HAP-1 (cell line): ENCODE measurements at regions not wholly inside any gene's neighbourhood (a gene's known extent, or its start where the extent isn't known, plus 50 kb on each side); places are given as distances from the start of the nearest gene placed in this dataset.
"Not testable (repeated sequence)": the region's sequence is repeated elsewhere in the genome, so short reads cannot be mapped to it uniquely, and the experiment has no call there.

Experiments
- DNase-seq, 2 experiments: peaks; one replicate each; pipeline ENCODE4 v3.0.0-alpha.2; 2016 to 2020; ENCODE audit warnings: low spot score in 2 of 2
- H3K27me3 ChIP-seq: fragments of 250-450 bp; sonication (Bioruptor Pico); 2 replicates; pipeline ENCODE4 v1.5.1; 2020; ENCODE audit warnings: low read depth, mild to moderate bottlenecking, moderate library complexity
- H3K36me3 ChIP-seq: fragments of 250-450 bp; sonication (Bioruptor Pico); replicated peaks from 2 replicates; pipeline ENCODE4 v1.5.1; 2020; ENCODE audit warnings: mild to moderate bottlenecking
- H3K4me1 ChIP-seq: fragments of 250-450 bp; sonication (Bioruptor Pico); 2 replicates; pipeline ENCODE4 v1.5.1; 2020; ENCODE audit warnings: mild to moderate bottlenecking
- H3K4me3 ChIP-seq: fragments of 250-450 bp; sonication (Bioruptor Pico); 2 replicates; pipeline ENCODE4 v1.5.1; 2020; ENCODE audit warnings: mild to moderate bottlenecking, moderate library complexity
- H3K9me3 ChIP-seq: fragments of 250-450 bp; sonication (Bioruptor Pico); 2 replicates; pipeline ENCODE4 v1.5.1; 2020; ENCODE audit warnings: mild to moderate bottlenecking, moderate library complexity
- in situ Hi-C: fragments of 300-500 bp; cut with MboI; formaldehyde crosslinking; loops from 3 replicates; pipeline ENCODE4 v1.14.3; 2020; ENCODE audit warnings: low sequenced_read_pairs, inconsistent platforms, mixed read lengths

DNA sequence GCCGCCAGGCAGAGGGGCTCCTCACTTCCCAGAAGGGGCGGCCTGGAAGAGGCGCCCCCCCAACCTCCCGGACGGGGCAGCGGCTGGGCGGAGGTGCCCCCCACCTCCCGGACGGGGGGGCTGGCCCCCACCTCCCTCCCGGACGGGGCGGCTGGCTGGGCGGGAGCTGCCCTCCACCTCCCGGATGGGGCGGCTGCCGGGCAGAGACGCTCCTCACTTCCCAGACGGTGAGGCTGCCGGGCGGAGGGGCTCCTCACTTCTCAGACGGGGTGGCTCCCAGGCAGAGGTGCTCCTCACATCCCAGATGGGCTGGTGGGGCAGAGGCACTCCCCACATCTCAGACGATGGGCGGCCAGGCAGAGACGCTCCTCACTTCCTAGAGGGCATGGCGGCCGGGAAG is 389.7 kb upstream of the EYS start:
- no peaks in the 10 kb centered on the region for H3K4me1 ChIP-seq
- no peaks in the 10 kb centered on the region for H3K36me3 ChIP-seq
- DNase-seq: no peak
- no peak overlapping the region for H3K4me3 ChIP-seq
- in situ Hi-C loops: no loop called here
- no peaks in the 10 kb centered on the region for H3K9me3 ChIP-seq
- no peaks in the 10 kb centered on the region for H3K27me3 ChIP-seq

DNA sequence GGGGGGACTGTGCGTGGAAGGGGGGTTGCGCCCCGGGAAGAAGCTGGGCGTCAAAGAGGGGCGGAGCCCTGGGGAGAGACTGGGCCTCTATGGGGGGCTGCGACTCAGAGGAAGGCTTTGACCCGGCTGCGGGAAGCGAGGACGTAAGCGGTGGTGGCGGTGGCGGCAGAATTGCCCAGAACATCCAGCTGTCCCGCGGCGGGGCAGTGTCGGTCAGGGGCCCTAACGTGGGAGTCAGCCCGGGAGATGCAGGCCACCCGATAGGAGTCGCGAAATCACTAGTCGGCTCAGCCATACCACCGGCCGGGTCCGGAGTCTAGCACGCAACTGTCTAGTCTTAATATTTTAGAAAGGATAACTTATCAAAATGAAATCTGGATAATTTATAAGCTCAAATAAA is 387.6 kb upstream of the EYS start:
- in situ Hi-C loops: no loop called here
- Histone ChIP-seq H3K4me3 (no peak overlapping the region), H3K4me1 (no peaks in the 10 kb centered on the region), H3K36me3 (no peaks in the 10 kb centered on the region), H3K9me3 (no peaks in the 10 kb centered on the region), H3K27me3 (no peaks in the 10 kb centered on the region)
- no peak for DNase-seq

DNA sequence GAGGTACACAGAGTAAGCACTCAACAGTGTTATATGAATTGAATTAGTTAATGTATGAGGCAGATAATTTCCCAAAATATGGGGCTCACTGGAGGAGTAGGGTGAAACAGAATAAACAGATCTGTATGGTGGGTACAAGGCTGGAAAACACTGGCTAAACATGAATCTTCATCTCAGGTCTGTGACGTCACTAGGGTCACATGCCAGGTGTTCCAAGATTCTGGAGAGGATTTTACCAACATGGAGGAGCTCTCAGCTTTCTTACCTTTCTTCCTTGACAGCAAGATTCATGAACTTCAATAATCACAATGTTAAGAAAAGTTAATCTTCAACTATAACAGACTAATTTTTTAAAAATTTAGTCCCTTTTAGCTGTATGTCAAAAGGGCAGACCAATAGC is 385.3 kb upstream of the EYS start:
- H3K36me3 ChIP-seq, H3K27me3 ChIP-seq, H3K9me3 ChIP-seq, DNase-seq, in situ Hi-C loops, H3K4me3 ChIP-seq, H3K4me1 ChIP-seq: not testable (repeated sequence)

DNA sequence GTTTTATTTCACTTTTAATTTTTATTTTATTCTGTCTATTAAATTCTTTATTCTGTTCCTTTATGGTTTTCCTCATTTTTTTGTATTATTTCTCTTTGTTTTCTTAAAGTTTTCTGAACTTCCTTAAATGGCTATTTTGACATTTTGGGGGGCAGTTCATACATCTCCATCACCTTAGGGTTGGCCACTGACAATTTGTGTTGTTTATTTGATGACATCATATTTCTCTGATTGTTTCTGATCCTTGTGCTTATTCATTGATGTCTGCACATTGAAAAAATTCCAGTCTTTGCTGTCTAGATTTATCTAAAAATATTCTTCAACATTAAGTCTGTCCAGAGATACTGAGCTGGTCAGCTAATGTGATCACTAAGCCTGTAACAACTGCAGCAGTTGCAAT is 379.5 kb upstream of the EYS start:
- no peaks in the 10 kb centered on the region for H3K36me3 ChIP-seq
- no peaks in the 10 kb centered on the region for H3K4me1 ChIP-seq
- no peak for DNase-seq
- H3K4me3 ChIP-seq: no peak overlapping the region
- in situ Hi-C loops: no loop called here
- H3K9me3 ChIP-seq: no peaks in the 10 kb centered on the region
- H3K27me3 ChIP-seq: no peaks in the 10 kb centered on the region

DNA sequence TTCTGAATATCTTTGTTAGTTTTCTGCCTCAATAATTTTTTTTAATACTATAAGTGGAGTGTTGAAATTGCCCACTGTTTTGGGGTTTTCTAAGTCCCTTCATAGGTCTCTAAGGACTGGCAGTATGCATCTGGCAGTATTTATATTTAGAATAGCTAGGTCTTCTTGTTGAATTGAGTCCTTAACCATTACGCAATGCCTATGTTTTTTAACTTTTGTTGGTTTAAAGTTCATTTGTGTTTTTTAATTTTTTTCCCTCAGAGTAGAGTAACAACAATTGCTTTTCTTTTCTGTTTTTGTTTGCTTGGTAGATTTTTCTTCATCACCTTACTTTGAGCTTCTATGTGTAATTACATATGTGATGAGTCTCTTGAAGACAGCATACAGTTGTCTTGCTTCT is 375.9 kb upstream of the EYS start:
- Histone ChIP-seq H3K27me3 (no peaks in the 10 kb centered on the region), H3K4me1 (no peaks in the 10 kb centered on the region), H3K4me3 (no peak overlapping the region), H3K36me3 (no peaks in the 10 kb centered on the region), H3K9me3 (no peaks in the 10 kb centered on the region)
- in situ Hi-C loops: no loop called here
- no peak for DNase-seq

DNA sequence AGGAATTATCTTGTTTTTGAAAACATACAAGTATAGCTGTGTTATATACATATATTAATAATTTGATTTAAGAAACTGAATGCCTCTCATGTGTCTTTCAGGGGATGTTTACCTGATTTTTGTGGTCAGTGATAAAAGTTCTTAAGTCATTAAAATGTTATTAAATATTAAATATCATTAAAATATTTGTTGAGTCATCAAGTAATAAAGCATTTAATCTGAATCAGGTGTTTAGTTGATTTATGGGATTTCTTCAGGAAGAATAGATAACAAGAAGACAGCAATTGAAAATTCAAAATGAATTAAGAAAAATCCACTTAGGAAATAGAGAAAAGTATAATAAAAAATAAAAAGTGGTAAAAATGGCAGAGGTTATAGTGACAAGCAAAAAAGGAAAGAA is 361.9 kb upstream of the EYS start:
- no peak overlapping the region for H3K4me3 ChIP-seq
- DNase-seq: no peak
- no peaks in the 10 kb centered on the region for H3K36me3 ChIP-seq
- no peaks in the 10 kb centered on the region for H3K9me3 ChIP-seq
- in situ Hi-C loops: no loop called here
- no peaks in the 10 kb centered on the region for H3K27me3 ChIP-seq
- no peaks in the 10 kb centered on the region for H3K4me1 ChIP-seq

DNA sequence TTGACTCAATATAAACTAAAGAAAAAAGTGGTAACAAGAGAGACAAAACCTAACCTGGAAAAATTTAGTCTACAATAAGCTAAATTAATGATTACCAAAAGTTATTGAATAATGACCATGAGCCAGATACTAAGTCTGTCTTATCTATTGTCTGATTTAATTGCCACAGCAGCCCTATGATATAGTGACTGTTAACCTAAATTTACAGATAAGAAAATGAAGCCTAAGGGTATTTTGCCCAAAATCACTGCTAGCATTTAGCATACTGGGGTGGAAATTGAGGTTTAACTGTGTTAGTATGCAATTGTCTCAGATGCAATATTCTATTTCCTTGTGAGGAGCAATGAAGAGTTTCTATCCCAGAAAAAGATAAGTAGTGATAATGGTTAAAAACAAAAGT is 361.0 kb upstream of the EYS start:
- DNase-seq: no peak
- Histone ChIP-seq H3K27me3 (no peaks in the 10 kb centered on the region), H3K9me3 (no peaks in the 10 kb centered on the region), H3K4me1 (no peaks in the 10 kb centered on the region), H3K36me3 (no peaks in the 10 kb centered on the region), H3K4me3 (no peak overlapping the region)
- in situ Hi-C loops: no loop called here

DNA sequence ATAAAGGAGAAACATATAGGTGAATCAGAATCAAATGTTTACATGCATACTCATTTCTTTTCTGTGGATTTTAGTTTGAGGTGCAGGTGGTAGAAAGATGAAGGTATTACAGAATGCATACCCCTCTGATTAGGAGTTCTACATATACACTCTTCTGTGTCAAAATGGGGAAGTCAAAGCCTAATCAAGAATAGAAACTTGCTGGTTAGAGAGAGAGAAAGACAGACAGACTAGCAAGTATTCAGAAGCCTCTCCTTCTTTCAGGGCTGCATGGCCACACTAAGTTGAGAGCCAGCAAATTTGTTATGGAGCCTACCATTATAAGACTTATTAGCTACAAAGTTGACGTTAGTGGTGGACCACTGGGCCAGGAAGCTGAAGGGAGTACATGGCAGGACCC is 358.3 kb upstream of the EYS start:
- Histone ChIP-seq H3K9me3 (no peaks in the 10 kb centered on the region), H3K4me3 (no peak overlapping the region), H3K27me3 (no peaks in the 10 kb centered on the region), H3K4me1 (no peaks in the 10 kb centered on the region), H3K36me3 (no peaks in the 10 kb centered on the region)
- DNase-seq: no peak
- in situ Hi-C loops: no loop called here

DNA sequence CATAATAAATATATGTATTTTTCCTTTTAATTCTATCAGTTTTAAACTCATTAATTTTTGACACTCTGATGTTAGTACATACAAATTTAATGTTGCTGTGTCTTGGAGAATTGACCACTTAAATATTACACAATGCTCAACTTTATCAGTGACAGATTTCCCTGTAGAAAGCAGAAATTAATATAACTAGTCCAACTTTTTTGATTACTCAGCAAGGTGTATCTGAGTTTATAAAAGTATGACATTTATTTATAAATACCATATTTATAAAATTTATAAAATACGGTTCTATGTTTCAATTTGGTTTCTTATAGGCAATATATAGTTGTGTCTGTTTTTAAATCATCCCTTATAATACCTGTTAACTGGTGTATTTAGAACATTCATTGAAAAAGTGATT is 350.0 kb upstream of the EYS start:
- in situ Hi-C loops: no loop called here
- no peaks in the 10 kb centered on the region for H3K9me3 ChIP-seq
- H3K4me1 ChIP-seq: no peaks in the 10 kb centered on the region
- DNase-seq: no peak
- no peaks in the 10 kb centered on the region for H3K27me3 ChIP-seq
- no peak overlapping the region for H3K4me3 ChIP-seq
- H3K36me3 ChIP-seq: no peaks in the 10 kb centered on the region

DNA sequence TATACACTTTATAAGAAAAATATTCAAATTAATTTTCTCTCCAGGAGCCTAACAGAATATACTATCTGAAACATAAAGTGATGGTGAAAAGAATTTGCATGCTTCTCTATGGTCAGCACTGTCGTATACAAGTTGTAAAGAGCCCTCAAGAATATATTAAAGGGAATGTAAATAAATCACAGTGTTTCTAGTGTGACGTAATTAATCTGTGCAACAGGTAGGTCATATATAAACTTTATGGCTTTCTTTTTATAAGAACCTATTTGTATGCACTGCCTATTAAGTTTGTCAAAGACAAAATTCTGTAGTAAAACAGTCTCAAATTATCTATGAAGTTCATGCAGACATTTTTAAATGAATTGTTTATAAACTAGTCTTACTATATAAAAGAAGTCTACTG is 347.9 kb upstream of the EYS start:
- no peaks in the 10 kb centered on the region for H3K9me3 ChIP-seq
- H3K36me3 ChIP-seq: no peaks in the 10 kb centered on the region
- in situ Hi-C loops: no loop called here
- DNase-seq: no peak
- no peaks in the 10 kb centered on the region for H3K4me1 ChIP-seq
- no peaks in the 10 kb centered on the region for H3K27me3 ChIP-seq
- H3K4me3 ChIP-seq: no peak overlapping the region

DNA sequence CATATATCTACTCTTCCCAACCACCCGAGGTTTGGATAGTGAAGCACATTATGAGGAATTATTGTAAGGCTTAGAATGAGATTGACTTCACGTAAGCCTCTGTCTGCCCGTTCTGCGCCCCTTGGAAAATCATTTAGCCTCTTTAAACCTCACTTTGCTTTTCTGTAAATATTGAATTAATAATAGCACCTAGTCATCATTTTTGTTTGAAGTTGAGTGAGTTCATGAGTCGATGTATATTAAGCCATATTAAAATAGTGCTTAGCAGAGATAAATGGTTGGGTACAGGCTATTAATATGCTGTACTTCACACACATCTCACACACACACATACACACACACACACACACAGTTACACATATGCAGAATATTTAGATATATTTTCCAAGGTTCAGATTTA is 344.8 kb upstream of the EYS start:
- Histone ChIP-seq H3K36me3 (no peaks in the 10 kb centered on the region), H3K4me3 (no peak overlapping the region), H3K4me1 (no peaks in the 10 kb centered on the region), H3K9me3 (no peaks in the 10 kb centered on the region), H3K27me3 (no peaks in the 10 kb centered on the region)
- in situ Hi-C loops: no loop called here
- no peak for DNase-seq

DNA sequence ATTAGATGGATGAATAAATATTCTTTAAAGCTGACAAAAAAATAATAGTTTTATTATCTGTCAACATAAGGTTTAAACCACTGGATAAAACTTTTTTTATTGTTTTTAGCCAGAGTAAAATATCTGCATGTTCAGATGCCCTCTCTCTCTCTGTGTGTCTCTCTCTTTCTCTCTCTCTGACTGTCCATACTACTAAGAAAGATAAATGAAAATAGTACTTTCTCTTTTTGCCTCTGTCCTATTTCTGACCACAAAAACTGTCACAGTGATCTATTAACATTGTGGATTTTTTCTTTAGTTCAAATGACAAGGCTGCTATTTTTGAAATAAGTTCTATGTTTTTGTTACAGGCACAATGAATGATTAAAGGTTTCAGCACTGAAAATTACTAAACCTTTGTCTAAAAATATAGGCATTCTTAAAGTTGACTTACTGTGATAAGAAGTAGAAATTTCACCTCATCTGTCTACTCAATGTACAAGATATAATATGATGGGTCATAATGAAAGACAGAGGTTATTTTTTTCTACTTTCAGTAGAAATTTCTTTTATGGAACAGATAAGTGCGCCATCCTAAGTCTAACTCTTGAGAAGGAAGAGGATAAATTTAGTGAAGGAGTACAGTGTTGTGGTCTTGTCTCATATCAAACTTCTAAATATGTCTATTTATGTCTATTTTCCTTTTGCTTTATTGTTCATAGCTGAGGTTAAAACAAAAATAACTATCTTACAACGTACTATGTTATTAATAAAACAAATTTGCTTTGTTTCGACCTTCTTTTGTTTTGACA is 341.9 kb upstream of the EYS start:
- no peaks in the 10 kb centered on the region for H3K9me3 ChIP-seq
- no peaks in the 10 kb centered on the region for H3K36me3 ChIP-seq
- no peak for DNase-seq
- in situ Hi-C loops: no loop called here
- H3K27me3 ChIP-seq: no peaks in the 10 kb centered on the region
- no peaks in the 10 kb centered on the region for H3K4me1 ChIP-seq
- no peak overlapping the region for H3K4me3 ChIP-seq

DNA sequence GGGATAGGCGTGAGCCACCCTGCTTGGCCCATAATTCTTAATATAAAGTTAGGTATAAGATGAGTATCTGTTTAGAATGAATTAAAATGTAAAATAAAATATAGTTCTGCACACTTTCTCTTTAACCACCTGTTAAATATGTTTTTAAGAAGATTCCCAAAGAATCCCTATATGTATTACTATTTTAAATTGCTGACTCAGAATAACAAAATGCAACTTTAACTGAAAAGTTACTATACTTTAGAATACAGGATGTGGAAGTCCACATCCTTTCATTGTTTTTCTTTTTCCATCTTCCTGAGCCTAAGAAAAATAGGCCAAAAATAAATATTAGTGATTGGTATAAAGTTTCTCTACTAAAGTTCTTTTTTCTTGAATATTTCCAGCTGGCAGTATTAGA is 325.6 kb upstream of the EYS start:
- Histone ChIP-seq H3K4me1 (no peaks in the 10 kb centered on the region), H3K36me3 (no peaks in the 10 kb centered on the region), H3K4me3 (no peak overlapping the region), H3K27me3 (no peaks in the 10 kb centered on the region), H3K9me3 (no peaks in the 10 kb centered on the region)
- no peak for DNase-seq
- in situ Hi-C loops: no loop called here

DNA sequence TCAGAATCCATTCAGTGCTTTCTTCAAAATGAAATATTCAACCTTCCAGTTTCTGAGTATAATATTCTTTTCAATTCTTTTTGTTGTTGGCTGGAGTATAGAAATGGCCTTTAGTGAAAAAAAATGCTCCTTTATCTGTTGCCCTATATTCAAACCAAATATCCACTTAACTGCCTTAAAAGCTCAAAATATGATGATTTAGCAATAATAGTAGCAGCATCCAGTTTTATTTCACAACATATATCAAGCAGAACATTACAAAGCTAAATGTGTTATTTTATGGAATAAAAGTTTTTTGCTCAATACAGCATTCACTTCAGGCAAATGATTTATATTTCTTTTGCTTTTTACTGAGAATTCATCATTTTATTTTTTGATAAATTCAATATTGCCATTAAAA is 322.4 kb upstream of the EYS start:
- Histone ChIP-seq H3K36me3 (no peaks in the 10 kb centered on the region), H3K4me3 (no peak overlapping the region), H3K27me3 (no peaks in the 10 kb centered on the region), H3K4me1 (no peaks in the 10 kb centered on the region), H3K9me3 (no peaks in the 10 kb centered on the region)
- in situ Hi-C loops: no loop called here
- DNase-seq: no peak

DNA sequence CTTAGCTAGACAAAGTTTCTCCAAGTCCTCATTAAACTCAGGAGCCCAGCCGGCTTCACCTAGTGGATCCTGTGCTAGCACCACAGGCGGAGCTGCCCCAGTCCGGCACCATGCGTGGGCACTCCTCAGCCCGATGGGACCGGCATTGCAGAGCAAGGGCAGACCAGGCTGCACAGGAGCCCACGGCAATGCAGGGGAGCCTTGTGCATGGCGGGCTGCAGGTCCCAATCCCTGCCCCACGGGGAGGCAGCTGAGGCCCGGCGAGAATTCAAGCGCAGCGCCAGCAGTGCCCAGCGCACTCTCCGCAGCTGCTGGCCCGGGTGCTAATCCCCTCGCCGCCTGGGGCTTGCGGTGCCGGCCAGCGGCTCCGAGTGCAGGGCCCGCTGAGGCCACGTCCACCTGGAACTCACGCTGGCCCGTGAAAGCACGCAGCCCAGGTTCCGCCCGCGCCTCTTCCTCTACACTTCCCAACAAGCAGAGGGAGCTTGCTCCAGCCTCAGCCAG is 292.3 kb upstream of the EYS start:
- Histone ChIP-seq H3K4me1 (no peaks in the 10 kb centered on the region), H3K4me3 (no peak overlapping the region), H3K9me3 (no peaks in the 10 kb centered on the region), H3K36me3 (no peaks in the 10 kb centered on the region), H3K27me3 (no peaks in the 10 kb centered on the region)
- in situ Hi-C loops: no loop called here
- no peak for DNase-seq
